Cardiac septum (tissue), 1 donor: ENCODE measurements at regions not wholly inside any gene's neighbourhood (a gene's known extent, or its start where the extent isn't known, plus 50 kb on each side); places are given as distances from the start of the nearest gene placed in this dataset.
"Not testable (repeated sequence)": the region's sequence is repeated elsewhere in the genome, so short reads cannot be mapped to it uniquely, and the experiment has no call there.

Experiments
- DNase-seq: peaks from one replicate; pipeline ENCODE4 v3.0.0-alpha.2; 2020; ENCODE audit warnings: low spot score
- intact Hi-C: fragments of 100-400 bp; cut with DNase I; formaldehyde crosslinking; loops from one replicate; pipeline ENCODE4 v1.14.0; 2022
- donor health status: DM: no; HTN: no; CAD: no.

GRCh38 chr4:140227286-140227685, 73.3 kb upstream of the MAML3 start:
- intact Hi-C loops, result no loop called here
- DNase-seq, result no peak

DNA sequence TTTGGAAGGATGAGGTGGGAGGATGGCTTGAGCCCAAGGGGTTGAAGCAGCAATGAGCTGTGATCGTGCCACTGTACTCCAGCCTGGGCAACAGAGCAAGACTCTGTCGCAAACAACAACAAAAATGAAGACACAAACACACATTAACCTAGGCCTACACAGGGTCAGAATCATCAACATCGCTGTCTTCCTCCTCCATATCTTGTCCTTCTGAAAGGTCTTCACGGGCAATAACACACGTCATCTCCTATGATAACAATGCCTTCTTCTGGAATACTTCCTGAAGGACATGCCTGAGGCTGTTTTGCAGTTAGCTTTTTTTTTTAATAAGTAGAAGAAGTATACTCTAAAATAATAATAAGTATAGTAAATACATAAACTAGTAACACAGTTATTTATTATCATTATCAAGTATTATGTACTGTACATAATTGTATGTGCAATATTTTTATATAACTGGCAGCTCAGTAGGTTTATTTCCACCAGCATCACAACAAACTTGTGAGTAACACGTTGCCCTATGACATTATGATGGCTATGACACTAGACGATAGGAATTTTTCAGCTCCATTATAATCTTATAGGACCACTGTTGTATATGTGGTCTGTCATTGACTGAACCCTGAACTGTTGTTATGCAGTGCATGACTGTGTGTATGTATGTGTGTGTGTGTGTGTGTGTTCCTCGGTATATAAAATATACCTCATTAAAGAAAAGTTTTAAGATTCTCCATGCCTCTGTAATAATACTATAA, 69.2 kb upstream of the MAML3 start:
- intact Hi-C loops, result no loop called here
- no peak for DNase-seq

- intact Hi-C loops, result no loop called here
- DNase-seq, result no peak
These were observed 68.2 kb upstream of the MAML3 start for GRCh38 chr4:140222171-140222570.

DNA sequence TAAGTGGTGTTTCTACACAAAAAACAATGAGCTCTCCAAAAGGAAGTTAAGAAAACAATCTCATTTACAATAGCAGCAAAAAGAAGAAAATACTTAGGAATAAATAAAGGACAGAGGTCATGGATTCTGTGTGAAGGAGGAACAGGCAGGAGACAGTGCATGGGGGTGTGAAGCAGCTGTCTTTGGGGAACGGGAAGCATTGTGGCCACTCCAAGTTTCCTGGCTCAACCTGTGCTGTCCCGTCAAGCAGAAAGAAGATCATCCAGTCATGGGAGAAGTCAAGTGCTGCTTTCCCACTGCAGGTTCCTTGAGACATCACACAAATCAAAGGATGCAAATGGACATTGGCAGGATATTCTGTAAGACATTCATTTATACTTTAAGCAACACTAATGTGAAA, 66.1 kb upstream of the MAML3 start:
- no peak for DNase-seq
- intact Hi-C loops, result no loop called here

DNA sequence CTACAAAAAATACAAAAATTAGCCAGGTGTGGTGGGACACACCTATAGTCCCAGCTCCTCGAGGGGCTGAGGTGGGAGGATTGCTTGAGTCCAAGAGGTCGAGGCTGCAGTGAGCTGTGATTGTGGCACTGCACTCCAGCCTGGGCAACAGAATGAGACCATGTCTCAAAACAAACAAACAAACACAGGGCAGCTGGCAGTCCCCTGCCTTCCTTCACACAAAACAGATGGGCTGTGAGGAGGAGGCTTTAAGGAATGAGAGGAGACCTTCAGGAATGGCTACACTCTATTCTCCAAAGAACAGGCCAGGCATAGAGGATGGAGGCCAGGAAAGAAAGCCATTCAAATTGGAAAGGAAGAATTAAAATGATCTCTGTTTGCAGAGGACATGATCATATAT, 65.6 kb upstream of the MAML3 start:
- intact Hi-C loops, result no loop called here
- no peak for DNase-seq

- DNase-seq, intact Hi-C loops: not testable (repeated sequence)
These were observed 65.1 kb upstream of the MAML3 start for GRCh38 chr4:140219070-140219469.

DNA sequence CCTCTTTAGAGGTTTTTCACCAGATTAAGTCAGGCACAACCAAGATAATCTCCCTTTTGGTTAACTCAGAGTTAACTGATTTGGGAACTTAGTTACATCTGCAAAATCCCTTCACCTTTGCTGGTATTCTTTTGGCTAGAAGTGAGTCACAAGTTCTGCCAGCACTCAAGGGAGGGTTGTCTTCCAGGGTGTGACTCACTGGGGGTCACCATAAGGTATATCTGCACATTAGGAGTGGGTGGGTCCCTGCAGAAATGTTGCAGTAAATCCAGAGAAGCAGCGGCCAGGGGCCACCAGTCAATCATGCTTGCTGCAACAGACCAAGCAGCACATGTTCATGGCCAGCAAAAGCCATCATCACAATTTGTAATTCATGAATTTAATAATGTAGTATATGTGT, 59.8 kb upstream of the MAML3 start:
- intact Hi-C loops, result no loop called here
- no peak for DNase-seq

GRCh38 chr4:140213116-140213515, 59.1 kb upstream of the MAML3 start:
- DNase-seq, result no peak
- intact Hi-C loops, result no loop called here

- intact Hi-C loops, result no loop called here
- DNase-seq, result no peak
These were observed 58.7 kb upstream of the MAML3 start for GRCh38 chr4:140212646-140213045.

DNA sequence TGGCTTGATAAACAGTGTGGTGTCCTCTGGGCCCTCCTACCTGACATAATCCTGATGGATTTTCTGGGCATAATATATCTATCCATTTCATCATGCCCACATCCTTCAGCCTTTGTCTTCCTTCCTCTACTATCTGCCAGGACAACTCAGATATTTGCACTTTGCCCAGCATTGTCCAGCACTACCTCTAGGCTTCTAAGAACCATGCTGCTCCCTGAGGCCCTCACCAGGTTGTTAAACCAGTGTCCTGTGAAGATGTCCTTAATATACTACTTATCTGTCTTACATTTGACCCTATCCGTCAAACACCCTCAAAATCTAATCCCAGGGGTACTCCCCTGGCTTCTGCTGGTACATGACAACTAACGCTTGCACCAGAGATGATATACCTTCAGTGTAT, 58.2 kb upstream of the MAML3 start:
- no peak for DNase-seq
- intact Hi-C loops, result no loop called here

DNA sequence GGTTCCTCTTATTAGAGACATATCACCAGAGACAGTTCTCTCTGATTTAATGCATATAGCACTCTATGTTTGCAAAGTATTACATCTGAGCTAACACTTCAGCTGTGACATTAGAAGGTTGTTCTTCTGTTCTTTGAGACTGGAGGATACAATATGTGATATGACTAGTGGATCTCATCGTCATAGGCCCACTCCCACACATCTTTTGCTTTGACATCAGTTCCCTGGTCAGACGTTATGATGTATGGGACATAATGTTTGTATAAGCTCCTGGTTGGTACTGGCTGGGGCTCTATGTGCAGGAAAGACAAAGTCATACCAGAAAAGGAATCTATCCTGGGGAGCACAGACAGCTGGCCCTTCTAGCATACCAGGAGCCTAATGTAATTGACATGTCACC, 57.7 kb upstream of the MAML3 start:
- no peak for DNase-seq
- intact Hi-C loops, result no loop called here

- intact Hi-C loops, result no loop called here
- no peak for DNase-seq
These were observed 57.2 kb upstream of the MAML3 start for GRCh38 chr4:140211161-140211560.

DNA sequence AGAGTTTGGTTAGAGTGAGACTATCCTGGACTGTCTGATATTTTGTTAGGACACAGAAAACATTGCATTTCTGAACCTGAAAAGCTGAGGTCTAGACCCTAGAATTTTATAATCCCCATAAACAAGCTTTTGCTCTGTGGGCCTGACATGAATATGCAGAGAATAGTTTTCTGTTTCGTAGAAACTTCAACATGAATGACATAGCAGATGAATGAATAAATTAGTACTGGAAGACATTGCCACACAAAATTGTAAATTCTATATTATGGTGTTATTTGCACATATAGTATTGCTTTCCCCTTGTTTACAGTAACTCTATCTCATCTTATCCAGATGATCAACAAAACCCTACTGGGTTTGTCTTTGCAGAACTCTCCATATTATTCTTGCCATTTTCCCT, 54.9 kb upstream of the MAML3 start:
- intact Hi-C loops, result no loop called here
- DNase-seq, result no peak
